Activated CD8-positive, alpha-beta T cell treated with anti-CD3 and anti-CD28 coated beads for 36 hours (primary cell): ENCODE measurements at regions not wholly inside any gene's neighbourhood (a gene's known extent, or its start where the extent isn't known, plus 50 kb on each side); places are given as distances from the start of the nearest gene placed in this dataset.

Experiments used
- ATAC-seq: fragments of 200-7000 bp; cut with Tn5 transposase; one replicate; pipeline ENCODE4 v1.10.0; 2021; ENCODE audit warnings: mild to moderate bottlenecking, moderate library complexity
- CTCF ChIA-PET: fragments of 350-600 bp; sonication (Branson Sonifier 250); formaldehyde crosslinking; loops from one replicate; lab custom pipeline; 2021; ENCODE audit warnings: antibody characterized with exemption; lab: Charles Lee
- POLR2A ChIA-PET: fragments of 350-600 bp; sonication (Branson Sonifier 250); formaldehyde crosslinking; loops from one replicate; lab custom pipeline; 2021; ENCODE audit warnings: antibody characterized with exemption; lab: Charles Lee
- DNase-seq: peaks from one replicate; pipeline ENCODE4 v3.0.0-alpha.2; 2020
- H3K27ac Mint-ChIP-seq: one replicate; pipeline ENCODE4 v1.8.0; 2021; ENCODE audit warnings: mild to moderate bottlenecking, mixed read lengths
- H3K27me3 Mint-ChIP-seq: one replicate; pipeline ENCODE4 v1.8.0; 2021; ENCODE audit warnings: mixed read lengths
- H3K36me3 Mint-ChIP-seq: one replicate; pipeline ENCODE4 v1.8.0; 2021; ENCODE audit warnings: low read depth, mixed read lengths
- H3K4me1 Mint-ChIP-seq: one replicate; pipeline ENCODE4 v1.8.0; 2021; ENCODE audit warnings: low read depth, mixed read lengths
- H3K4me3 Mint-ChIP-seq: one replicate; pipeline ENCODE4 v1.8.0; 2021; ENCODE audit warnings: mild to moderate bottlenecking, moderate library complexity, mixed read lengths
- H3K9me3 Mint-ChIP-seq: one replicate; pipeline ENCODE4 v1.8.0; 2021; ENCODE audit warnings: mixed read lengths
- intact Hi-C: fragments of 100-400 bp; cut with micrococcal nuclease; formaldehyde crosslinking; loops from one replicate; pipeline ENCODE4 v1.10.0; 2022
- TF ChIP-seq, protein P1 (sequence below): fragments of 200-600 bp; IDR thresholded peaks from one replicate; pipeline ENCODE4 v1.8.0; 2022; ENCODE audit warnings: antibody characterized with exemption, mild to moderate bottlenecking

DNA sequence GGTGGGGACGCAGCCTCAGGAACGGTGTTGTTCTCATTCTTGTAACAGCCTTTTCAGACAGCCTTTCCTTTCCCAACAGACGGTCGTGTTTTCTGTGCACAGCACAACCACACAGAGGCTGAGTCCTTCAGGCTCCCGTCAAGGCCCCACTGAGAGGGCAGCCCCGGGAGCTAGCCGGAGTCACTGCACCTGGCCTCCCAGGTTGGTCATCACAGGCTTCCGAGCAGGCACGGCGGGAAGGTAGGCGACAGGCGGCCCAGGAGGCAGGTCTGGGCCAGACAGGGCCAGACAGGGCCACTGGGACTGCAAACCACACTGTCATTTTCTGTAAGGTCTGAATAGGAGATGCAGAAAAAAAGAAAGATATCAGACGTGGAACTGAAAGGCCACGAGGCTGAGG is 570.8 kb downstream of the GALR1 start:
- ChIA-PET POLR2A (no interaction called here), CTCF (no interaction called here)
- DNase-seq (no peak), ATAC-seq (no peak)
- intact Hi-C loops: no loop called here
- H3K4me1 Mint-ChIP-seq: no peaks in the 10 kb centered on the region
- no peaks in the 10 kb centered on the region for H3K9me3 Mint-ChIP-seq
- H3K27me3 Mint-ChIP-seq: peaks cover 7% of the 10 kb centered on the region
- H3K4me3 Mint-ChIP-seq: no peak overlapping the region
- no peaks in the 10 kb centered on the region for H3K36me3 Mint-ChIP-seq
- TF ChIP-seq, protein P1, sequence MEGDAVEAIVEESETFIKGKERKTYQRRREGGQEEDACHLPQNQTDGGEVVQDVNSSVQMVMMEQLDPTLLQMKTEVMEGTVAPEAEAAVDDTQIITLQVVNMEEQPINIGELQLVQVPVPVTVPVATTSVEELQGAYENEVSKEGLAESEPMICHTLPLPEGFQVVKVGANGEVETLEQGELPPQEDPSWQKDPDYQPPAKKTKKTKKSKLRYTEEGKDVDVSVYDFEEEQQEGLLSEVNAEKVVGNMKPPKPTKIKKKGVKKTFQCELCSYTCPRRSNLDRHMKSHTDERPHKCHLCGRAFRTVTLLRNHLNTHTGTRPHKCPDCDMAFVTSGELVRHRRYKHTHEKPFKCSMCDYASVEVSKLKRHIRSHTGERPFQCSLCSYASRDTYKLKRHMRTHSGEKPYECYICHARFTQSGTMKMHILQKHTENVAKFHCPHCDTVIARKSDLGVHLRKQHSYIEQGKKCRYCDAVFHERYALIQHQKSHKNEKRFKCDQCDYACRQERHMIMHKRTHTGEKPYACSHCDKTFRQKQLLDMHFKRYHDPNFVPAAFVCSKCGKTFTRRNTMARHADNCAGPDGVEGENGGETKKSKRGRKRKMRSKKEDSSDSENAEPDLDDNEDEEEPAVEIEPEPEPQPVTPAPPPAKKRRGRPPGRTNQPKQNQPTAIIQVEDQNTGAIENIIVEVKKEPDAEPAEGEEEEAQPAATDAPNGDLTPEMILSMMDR: no peak
- H3K27ac Mint-ChIP-seq: no peak overlapping the region

- POLR2A ChIA-PET: no interaction called here
- ATAC-seq (no peak), DNase-seq (no peak)
- no peak overlapping the region for H3K27ac Mint-ChIP-seq
- H3K36me3 Mint-ChIP-seq: no peaks in the 10 kb centered on the region
- no peaks in the 10 kb centered on the region for H3K9me3 Mint-ChIP-seq
- peaks cover 7% of the 10 kb centered on the region for H3K27me3 Mint-ChIP-seq
- H3K4me3 Mint-ChIP-seq: no peak overlapping the region
- no peaks in the 10 kb centered on the region for H3K4me1 Mint-ChIP-seq
- TF ChIP-seq, protein P1: no peak
- intact Hi-C loops: no loop called here
- CTCF ChIA-PET: no interaction called here
These were observed 572.2 kb downstream of the GALR1 start for GRCh38 chr18:77821892-77822291.

GRCh38 chr18:77822632-77823031 is 573.0 kb downstream of the GALR1 start:
- H3K36me3 Mint-ChIP-seq: no peaks in the 10 kb centered on the region
- DNase-seq (no peak), ATAC-seq (no peak)
- H3K27me3 Mint-ChIP-seq: peaks cover 7% of the 10 kb centered on the region
- H3K27ac Mint-ChIP-seq: no peak overlapping the region
- H3K4me3 Mint-ChIP-seq: no peak overlapping the region
- no peaks in the 10 kb centered on the region for H3K9me3 Mint-ChIP-seq
- no peaks in the 10 kb centered on the region for H3K4me1 Mint-ChIP-seq
- TF ChIP-seq, protein P1: no peak
- ChIA-PET CTCF (no interaction called here), POLR2A (no interaction called here)
- intact Hi-C loops: no loop called here

DNA sequence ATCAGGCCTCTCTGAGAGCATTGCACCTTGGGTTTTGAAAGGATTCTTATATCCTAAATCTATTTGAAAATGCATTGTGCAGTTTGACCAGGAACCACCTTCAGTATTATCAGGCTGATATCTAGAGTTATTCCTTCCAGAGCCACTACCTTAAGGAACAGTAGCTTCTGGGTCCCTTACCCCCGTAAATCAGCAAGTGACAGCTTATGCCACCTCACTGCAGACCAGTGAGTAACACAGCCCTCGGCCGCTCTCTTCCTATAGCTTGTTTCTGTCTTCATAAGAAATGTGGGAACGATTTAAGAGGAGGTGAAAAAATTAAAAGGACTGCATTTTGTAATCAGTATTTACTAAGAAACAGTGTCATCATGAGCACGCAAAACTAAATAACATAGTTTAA is 584.2 kb downstream of the GALR1 start:
- no peaks in the 10 kb centered on the region for H3K4me1 Mint-ChIP-seq
- H3K4me3 Mint-ChIP-seq: no peak overlapping the region
- no peaks in the 10 kb centered on the region for H3K9me3 Mint-ChIP-seq
- H3K27me3 Mint-ChIP-seq: peaks cover 1% of the 10 kb centered on the region
- CTCF ChIA-PET: no interaction called here
- no peak for ATAC-seq
- H3K36me3 Mint-ChIP-seq: no peaks in the 10 kb centered on the region
- TF ChIP-seq, protein P1: no peak
- no peak for DNase-seq
- no peak overlapping the region for H3K27ac Mint-ChIP-seq
- intact Hi-C loops: no loop called here
- POLR2A ChIA-PET: no interaction called here

- peaks cover 6% of the 10 kb centered on the region for H3K27me3 Mint-ChIP-seq
- no peaks in the 10 kb centered on the region for H3K9me3 Mint-ChIP-seq
- POLR2A ChIA-PET: interaction anchor here (1.7 kb wide), 1 partner anchor 13 kb away, joined by 4 read pairs; no protein-coding TSS in a partner anchor
- intact Hi-C loops: no loop called here
- TF ChIP-seq, protein P1: no peak
- CTCF ChIA-PET: no interaction called here
- no peaks in the 10 kb centered on the region for H3K36me3 Mint-ChIP-seq
- H3K4me3 Mint-ChIP-seq: no peak overlapping the region
- DNase-seq: no peak
- no peak for ATAC-seq
- no peaks in the 10 kb centered on the region for H3K4me1 Mint-ChIP-seq
- H3K27ac Mint-ChIP-seq: no peak overlapping the region
These were observed 602.2 kb downstream of the GALR1 start for GRCh38 chr18:77851802-77852201.
